GM04504 (cell line): ENCODE measurements at regions not wholly inside any gene's neighbourhood (a gene's known extent, or its start where the extent isn't known, plus 50 kb on each side); places are given as distances from the start of the nearest gene placed in this dataset.

Experiments
- DNase-seq: peaks from one replicate; pipeline ENCODE4 v3.0.0-alpha.2; 2012; ENCODE audit warnings: low read depth

DNA sequence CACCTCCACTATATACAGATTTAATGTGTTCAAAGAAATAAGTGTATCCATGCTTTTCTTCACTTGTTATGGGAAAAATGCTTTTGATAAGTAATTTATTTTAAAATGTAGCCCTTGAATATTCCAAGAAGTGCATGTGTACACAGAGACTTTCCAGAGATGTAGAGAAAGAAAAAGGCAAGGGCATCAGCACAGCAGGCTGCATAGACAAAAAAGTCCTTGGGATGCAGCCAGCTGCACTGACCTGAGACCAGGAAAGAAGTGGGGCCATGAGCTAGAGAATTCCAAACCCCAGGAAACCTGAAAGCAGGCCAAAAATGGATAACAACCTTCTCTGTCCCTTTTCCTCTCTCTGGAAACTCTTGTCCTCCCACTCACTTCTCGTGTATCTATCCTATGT is 51.6 kb upstream of the PRDM8 start:
- DNase-seq: no peak

DNA sequence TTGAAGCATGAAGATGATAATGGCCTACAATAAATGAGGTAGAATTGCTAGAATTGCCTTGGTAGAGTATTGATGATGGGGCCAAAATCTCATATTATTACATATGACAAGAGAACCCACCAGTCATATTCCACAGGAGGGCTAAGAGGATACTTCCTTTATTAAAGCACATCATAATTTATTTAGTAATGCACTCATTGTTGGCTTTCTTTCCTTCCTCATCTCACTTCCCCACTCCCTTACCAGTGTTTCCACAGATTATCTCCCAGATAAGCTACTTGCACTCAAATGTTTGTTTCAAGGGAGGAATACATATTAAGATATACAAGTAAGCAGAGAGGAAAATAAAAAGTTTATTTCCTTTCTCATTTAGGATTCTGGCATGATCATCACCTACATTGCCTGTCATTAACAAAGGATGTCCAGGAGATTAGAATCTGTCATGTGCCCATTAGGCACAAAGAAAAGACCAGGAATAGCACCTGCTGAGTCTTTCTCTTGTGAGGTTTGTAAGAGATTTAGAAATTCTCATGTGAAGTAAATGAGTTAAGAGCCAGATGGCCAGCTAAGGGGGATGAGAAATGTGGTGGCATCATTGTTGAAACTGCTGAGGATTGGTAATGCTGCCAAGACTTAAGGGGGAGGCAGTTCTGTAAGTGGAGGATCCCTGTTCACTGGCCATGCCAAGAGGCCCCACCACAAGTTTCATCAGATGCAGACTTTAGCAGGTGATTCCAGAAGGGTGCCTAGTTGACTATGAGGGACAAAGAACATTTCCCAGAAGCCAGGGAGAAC is 52.4 kb upstream of the PRDM8 start:
- no peak for DNase-seq

GRCh38 chr4:80143307-80143679 is 54.0 kb upstream of the PRDM8 start:
- no peak for DNase-seq

GRCh38 chr4:80142394-80143306 is 54.7 kb upstream of the PRDM8 start:
- no peak for DNase-seq

- no peak for DNase-seq
Observed at GRCh38 chr4:80141543-80141942, 55.8 kb upstream of the PRDM8 start.

DNA sequence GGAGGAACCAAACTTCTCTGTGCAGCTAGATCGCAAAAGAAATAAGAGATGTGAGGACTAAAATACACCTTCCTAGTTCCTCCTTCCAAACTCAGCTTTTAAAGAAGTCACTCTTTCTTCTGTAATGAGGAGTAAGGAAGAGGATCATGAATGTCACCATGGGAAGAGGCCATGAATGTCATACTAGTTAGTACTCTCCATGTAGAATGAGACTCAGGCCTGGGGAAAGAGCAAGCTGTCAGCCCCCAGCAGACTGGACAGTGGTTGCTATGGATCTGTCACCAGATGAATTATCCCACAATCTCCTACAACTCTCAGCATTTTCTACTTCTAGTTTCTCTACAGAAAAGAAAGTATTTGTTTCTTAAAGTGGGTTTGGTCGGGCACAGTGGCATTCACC is 57.1 kb upstream of the PRDM8 start:
- no peak for DNase-seq

- DNase-seq: no peak
Observed at GRCh38 chr4:80139671-80140070, 57.6 kb upstream of the PRDM8 start.

- DNase-seq: peak; percentile 50
Observed at GRCh38 chr4:80138551-80139538, 58.5 kb upstream of the PRDM8 start.

DNA sequence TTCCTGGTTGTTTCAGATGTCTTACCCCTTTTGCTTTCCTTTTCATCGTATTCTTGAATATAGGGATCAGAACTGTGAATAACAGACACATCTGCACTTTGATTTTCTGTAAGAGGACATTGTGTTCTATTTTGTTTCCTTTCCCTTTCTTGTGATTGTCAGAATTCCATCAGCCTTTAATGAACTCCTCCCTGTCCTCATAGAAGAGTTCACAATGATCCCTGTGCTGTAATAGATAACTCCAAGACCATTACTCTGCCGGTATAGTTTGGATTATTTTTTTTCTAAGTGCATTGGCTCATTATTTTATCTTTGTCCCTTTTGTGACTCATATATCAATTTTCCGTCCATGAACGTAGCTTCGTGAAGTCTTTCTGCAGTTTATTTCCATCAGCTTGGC is 59.7 kb upstream of the PRDM8 start:
- no peak for DNase-seq

GRCh38 chr4:80136270-80136669 is 61.0 kb upstream of the PRDM8 start:
- no peak for DNase-seq

- DNase-seq: no peak
Observed at GRCh38 chr4:80135702-80136058, 61.6 kb upstream of the PRDM8 start.

DNA sequence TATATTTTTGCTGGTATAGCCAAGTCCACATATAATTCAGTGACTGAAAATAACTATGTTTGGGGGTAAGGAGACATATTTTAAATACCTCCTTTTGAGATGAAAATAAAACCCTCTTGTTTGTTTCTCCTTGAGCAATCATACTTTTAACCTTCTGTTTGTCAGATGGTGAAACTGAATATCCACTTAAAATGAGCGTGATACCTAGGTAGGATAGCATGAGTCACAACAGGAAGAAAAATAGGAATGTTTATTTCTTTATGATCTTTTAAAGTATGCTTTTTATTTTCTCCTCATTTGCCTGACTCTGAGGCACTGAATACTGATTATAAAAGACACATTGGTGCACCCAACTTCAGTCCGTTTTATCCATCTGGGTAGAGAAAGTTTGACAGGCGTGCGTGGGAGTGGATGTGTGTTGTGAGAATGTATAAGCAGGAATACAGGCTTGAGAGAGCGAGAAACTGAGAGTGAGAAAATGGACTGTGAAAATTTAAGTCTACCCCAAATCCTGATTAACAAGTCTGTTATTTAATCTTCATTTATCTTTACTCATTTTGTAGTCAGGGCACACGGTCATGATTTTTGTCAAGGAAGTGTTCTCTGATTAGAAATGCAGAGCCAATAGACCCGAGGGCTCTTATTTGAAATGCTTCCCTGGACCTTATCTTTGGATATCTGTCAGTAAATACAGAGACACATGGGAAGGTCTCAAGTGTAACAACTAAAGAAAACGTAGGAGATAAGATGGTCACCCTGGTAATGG is 62.1 kb upstream of the ANTXR2 start:
- DNase-seq: no peak

- no peak for DNase-seq
Observed at GRCh38 chr4:80133240-80133783, 60.3 kb upstream of the ANTXR2 start.

GRCh38 chr4:80129785-80130184 is 56.8 kb upstream of the ANTXR2 start:
- no peak for DNase-seq

DNA sequence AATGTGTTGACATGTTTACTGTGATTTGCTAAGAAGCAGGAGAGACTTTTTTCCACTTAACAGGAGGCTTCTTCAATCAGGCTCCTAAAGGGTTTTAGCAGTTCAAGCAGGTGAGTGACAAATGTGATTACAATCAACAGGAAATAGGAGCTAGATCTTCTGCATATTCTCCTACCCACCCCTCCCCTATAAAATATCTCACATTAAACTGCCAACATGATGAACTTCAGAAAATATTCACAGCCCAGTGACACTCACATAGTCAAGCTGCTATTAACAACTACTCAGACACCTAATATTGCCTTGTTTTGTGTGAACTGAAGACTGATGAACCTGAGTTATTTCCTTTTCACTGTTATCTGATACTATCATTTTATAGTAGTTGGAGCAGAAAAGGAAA is 55.9 kb upstream of the ANTXR2 start:
- DNase-seq: no peak

GRCh38 chr4:80127870-80128419 is 54.9 kb upstream of the ANTXR2 start:
- DNase-seq: no peak

GRCh38 chr4:80126435-80126834 is 53.4 kb upstream of the ANTXR2 start:
- DNase-seq: no peak

DNA sequence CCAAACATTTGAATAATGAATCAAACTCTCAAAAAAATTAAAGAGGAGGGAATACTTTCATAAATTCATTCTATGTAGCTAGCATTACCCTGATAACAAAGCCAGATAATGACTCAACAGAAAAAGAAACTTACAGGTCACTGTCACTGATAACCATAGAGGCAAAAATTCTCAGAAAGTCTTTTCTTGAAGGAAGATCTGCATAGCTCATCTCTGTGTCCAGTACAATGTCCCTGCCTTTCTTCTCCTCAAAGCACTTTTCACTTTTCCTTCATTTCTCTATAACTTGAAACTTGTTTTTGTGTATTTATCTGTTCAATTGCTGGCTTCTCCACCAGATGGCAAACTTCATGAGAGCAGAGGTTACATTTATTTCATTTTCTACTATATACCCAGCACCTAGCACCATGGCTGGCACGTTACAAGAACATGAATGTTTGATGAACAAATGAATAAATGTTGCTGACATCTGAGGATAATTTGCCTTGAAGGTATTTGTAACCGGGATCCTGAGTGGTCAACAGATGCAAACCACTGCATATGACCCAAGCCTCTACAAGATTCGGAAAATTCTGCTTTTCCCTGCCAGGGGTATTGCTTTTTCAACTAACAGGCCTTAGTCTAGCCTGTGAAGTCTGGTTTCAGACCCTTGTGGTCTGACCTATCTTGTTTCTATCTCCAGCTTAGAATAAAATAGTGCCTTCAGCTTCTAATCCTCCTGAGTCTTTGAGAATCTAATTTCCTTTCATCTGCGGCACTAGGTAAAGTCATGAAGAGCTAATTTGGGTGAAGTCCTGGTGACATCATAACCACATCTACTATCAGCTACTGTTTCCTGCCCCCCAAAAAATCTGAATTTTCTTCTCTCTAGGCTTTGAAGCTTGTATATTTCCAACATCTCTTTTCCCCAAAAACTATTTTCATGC is 52.5 kb upstream of the ANTXR2 start:
- DNase-seq: peak; percentile 27
